Glomerular visceral epithelial cell (primary cell): ENCODE measurements at regions not wholly inside any gene's neighbourhood (a gene's known extent, or its start where the extent isn't known, plus 50 kb on each side); places are given as distances from the start of the nearest gene placed in this dataset.

Source experiments
- DNase-seq: peaks from one replicate; pipeline ENCODE4 v3.0.0-alpha.2; 2016; ENCODE audit errors: extremely low spot score

- DNase-seq = no peak
Observed at GRCh38 chr2:65846989-65847678, 414.7 kb upstream of the SPRED2 start.

GRCh38 chr2:65845442-65846182, 413.2 kb upstream of the SPRED2 start:
- DNase-seq = no peak

GRCh38 chr2:65842104-65842503, 409.7 kb upstream of the SPRED2 start:
- no peak for DNase-seq

- no peak for DNase-seq
Observed at GRCh38 chr2:65835975-65836549, 403.7 kb upstream of the SPRED2 start.

GRCh38 chr2:65834771-65835475, 402.5 kb upstream of the SPRED2 start:
- DNase-seq = no peak

- no peak for DNase-seq
Observed at GRCh38 chr2:65834062-65834461, 401.7 kb upstream of the SPRED2 start.

GRCh38 chr2:65831509-65831908, 399.1 kb upstream of the SPRED2 start:
- no peak for DNase-seq

GRCh38 chr2:65826567-65826966, 394.2 kb upstream of the SPRED2 start:
- no peak for DNase-seq

GRCh38 chr2:65823511-65823910, 391.1 kb upstream of the SPRED2 start:
- no peak for DNase-seq

GRCh38 chr2:65820454-65820853, 388.1 kb upstream of the SPRED2 start:
- no peak for DNase-seq

GRCh38 chr2:65819963-65820362, 387.6 kb upstream of the SPRED2 start:
- no peak for DNase-seq

- no peak for DNase-seq
Observed at GRCh38 chr2:65818873-65819451, 386.6 kb upstream of the SPRED2 start.

GRCh38 chr2:65813631-65814173, 381.3 kb upstream of the SPRED2 start:
- DNase-seq = no peak

GRCh38 chr2:65812887-65813286, 380.5 kb upstream of the SPRED2 start:
- DNase-seq = no peak

GRCh38 chr2:65807942-65808341, 375.5 kb upstream of the SPRED2 start:
- no peak for DNase-seq

GRCh38 chr2:65804777-65805176, 372.4 kb upstream of the SPRED2 start:
- no peak for DNase-seq

- no peak for DNase-seq
Observed at GRCh38 chr2:65802298-65802942, 370.0 kb upstream of the SPRED2 start.

- peak; percentile 0 for DNase-seq
Observed at GRCh38 chr2:65800998-65801397, 368.6 kb upstream of the SPRED2 start.

- no peak for DNase-seq
Observed at GRCh38 chr2:65799141-65799854, 366.9 kb upstream of the SPRED2 start.

GRCh38 chr2:65798641-65799040, 366.2 kb upstream of the SPRED2 start:
- no peak for DNase-seq

GRCh38 chr2:65794994-65795393, 362.6 kb upstream of the SPRED2 start:
- no peak for DNase-seq
